ENCODE measurements at regions not wholly inside any gene's neighbourhood (a gene's known extent, or its start where the extent isn't known, plus 50 kb on each side); places are given as distances from the start of the nearest gene placed in this dataset.

DNA sequence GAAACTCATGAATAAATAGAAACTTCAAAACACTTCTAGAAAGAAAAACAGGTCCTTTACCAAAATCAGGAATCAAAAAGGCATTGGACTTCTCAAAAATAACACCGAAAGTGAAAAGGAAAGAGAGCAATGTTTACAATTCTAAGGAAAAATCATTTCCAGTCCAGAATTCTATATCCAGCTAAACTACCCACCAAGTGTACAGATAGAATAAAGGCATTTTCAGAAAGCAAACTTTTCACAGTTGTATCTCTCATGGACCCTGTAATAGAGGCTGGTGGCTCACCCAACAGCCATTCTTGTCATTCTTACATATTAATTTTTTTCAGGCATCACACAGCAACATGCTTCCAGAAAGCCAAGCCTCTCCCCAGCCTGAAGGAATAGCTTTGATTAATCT, 63.7 kb downstream of the FOXD1 start:
- Mint-ChIP-seq H3K4me1 (ENCODE audit: unreplicated experiment) (no peaks in the 10 kb centered on the region), H3K4me3 (no peak overlapping the region), H3K27ac (no peak overlapping the region), H3K9me3 (peaks cover 11% of the 10 kb centered on the region), H3K36me3 (no peaks in the 10 kb centered on the region), H3K27me3 (peaks cover 8% of the 10 kb centered on the region)
- TF ChIP-seq, protein P1, sequence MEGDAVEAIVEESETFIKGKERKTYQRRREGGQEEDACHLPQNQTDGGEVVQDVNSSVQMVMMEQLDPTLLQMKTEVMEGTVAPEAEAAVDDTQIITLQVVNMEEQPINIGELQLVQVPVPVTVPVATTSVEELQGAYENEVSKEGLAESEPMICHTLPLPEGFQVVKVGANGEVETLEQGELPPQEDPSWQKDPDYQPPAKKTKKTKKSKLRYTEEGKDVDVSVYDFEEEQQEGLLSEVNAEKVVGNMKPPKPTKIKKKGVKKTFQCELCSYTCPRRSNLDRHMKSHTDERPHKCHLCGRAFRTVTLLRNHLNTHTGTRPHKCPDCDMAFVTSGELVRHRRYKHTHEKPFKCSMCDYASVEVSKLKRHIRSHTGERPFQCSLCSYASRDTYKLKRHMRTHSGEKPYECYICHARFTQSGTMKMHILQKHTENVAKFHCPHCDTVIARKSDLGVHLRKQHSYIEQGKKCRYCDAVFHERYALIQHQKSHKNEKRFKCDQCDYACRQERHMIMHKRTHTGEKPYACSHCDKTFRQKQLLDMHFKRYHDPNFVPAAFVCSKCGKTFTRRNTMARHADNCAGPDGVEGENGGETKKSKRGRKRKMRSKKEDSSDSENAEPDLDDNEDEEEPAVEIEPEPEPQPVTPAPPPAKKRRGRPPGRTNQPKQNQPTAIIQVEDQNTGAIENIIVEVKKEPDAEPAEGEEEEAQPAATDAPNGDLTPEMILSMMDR (conservative IDR thresholded peaks at IDR 0.05) = no peak
- DNase-seq (ENCODE audit: extremely low spot score, unreplicated experiment) = no peak

DNA sequence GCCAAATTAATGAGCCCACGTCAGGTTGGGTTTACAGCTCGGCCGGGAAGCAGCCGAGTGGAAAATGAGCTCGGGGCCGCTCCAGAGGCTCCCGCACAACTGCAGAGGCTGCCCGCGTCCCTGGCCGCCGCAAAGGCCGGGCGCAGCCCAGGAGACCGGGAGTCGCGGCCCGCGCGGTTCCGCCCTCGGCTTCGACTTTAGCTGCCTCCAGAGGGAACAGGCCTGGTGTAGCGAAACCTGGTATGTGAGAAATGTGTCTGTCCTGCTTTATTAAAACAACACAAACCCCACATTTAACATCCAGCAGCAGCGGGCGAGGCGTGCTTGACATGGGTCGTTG, 66.2 kb downstream of the FOXD1 start:
- DNase-seq (ENCODE audit: extremely low spot score, unreplicated experiment) = no peak
- Mint-ChIP-seq H3K36me3 (no peaks in the 10 kb centered on the region), H3K27me3 (peaks cover 18% of the 10 kb centered on the region), H3K4me1 (ENCODE audit: unreplicated experiment) (peaks cover 12% of the 10 kb centered on the region), H3K27ac (no peak overlapping the region), H3K9me3 (peaks cover 11% of the 10 kb centered on the region), H3K4me3 (no peak overlapping the region)
- TF ChIP-seq, protein P1 (conservative IDR thresholded peaks at IDR 0.05) = no peak

DNA sequence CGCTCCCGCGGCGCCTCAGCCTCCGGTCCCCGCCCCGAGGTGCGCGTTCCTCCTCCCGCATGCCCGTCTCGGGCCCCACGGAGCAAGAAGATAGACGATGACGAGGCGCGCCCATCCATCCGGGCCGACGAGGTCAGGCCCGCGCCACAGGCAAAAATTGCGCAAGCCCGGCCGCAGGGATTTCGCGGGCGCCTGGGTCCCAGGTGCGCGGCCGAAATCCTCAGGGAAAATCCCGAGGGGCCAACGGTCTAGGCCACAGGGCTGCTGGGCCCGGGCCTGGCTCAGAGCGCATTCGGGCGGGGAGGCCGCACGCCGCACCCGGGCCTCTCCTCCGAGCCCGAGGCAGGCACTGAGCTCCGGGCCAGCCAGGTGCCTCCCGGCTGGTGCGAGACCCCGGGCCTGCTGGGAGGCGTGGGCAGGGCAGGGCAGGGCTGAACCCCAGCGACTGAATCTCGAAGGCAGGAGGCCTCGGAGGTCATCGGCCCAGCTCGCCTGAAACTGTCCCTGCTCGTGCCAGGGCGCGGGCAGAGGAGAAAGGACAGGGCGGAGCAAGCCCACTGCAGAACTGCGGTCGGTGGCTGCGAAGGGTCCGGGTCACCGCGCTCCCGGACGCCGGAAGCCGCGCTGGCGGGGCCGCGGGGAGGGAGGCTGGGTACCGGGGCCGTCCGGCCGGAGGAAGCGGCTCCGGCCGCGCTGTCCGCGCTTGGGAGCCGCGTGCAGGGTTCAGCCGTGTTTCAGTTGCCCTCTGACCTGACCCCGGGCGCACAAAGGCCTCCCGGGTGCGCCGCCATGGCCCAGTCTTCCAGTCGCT, 66.8 kb downstream of the FOXD1 start:
- Mint-ChIP-seq H3K4me1 (ENCODE audit: unreplicated experiment) (peaks cover 17% of the 10 kb centered on the region), H3K27ac (no peak overlapping the region), H3K27me3 (peaks cover 22% of the 10 kb centered on the region), H3K9me3 (peaks cover 11% of the 10 kb centered on the region), H3K36me3 (no peaks in the 10 kb centered on the region), H3K4me3 (no peak overlapping the region)
- DNase-seq (ENCODE audit: extremely low spot score, unreplicated experiment) = no peak
- TF ChIP-seq, protein P1 (conservative IDR thresholded peaks at IDR 0.05) = no peak

DNA sequence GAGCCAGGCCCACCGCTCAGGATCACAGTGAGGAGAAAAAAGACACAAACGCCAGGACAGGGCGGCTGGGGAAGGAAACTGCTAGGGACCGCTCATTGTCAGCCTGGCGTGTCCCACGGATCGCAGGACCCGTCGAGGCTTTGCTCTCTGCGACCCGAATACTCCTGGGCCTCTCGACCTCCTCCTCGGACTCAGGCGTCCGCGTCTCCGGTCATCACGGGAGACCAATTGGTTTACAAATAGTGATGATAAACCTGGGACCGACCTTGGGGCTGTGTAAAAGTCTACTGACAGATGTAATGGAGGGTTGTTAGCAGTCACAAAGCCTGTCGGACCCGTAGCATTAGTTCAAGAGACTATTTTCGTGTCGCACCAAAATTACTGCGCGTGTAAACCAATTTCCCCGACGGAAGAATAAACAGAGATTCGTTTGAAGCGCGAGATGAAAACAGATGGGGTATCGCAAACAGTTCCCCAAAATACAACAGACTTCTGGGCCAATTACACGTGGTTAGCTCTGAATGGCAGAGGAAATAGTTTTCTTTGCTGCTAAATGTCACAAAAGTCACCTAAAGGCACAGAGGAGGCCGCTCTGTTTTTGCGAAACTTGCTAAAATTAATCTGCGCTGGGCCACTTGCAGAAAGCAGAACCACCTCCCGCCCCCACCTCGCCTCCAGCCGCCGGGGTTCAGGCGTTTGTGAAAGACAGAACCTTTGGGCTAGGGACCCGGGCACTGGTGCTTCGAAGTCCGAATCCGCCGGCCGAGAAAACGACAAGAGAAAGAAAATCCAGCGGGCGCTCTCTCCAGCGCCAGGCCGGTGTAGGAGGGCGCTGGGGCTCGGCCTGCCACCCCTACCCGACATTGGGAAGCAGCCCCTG, 67.6 kb downstream of the FOXD1 start:
- Mint-ChIP-seq H3K27ac (no peak overlapping the region), H3K9me3 (peaks cover 6% of the 10 kb centered on the region), H3K4me1 (ENCODE audit: unreplicated experiment) (peaks cover 21% of the 10 kb centered on the region), H3K27me3 (peaks cover 27% of the 10 kb centered on the region), H3K36me3 (no peaks in the 10 kb centered on the region), H3K4me3 (no peak overlapping the region)
- DNase-seq (ENCODE audit: extremely low spot score, unreplicated experiment) = no peak
- TF ChIP-seq, protein P1 (conservative IDR thresholded peaks at IDR 0.05) = no peak

DNA sequence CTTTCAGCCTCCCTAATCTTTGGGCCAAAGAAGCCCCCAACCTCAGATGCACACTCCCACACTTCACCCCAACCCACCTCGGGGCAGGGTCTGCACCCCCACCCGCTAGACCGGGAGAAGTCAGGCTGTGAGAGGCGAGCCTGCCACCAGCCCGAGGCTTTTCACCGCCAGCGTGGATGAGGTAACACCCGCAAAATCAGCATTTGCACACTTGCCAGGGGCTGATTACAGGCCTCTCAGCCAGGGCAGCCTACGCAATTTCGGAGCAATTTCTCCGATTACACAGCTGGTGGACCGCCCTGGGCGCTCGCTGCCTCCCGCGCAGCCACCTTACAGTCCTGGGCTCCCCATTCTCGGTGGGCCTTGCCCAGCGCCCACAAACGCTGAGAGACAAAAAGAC, 68.5 kb downstream of the FOXD1 start:
- Mint-ChIP-seq H3K9me3 (peaks cover under 1% of the 10 kb centered on the region), H3K4me3 (no peak overlapping the region), H3K27ac (no peak overlapping the region), H3K27me3 (peaks cover 33% of the 10 kb centered on the region), H3K36me3 (no peaks in the 10 kb centered on the region), H3K4me1 (ENCODE audit: unreplicated experiment) (peaks cover 21% of the 10 kb centered on the region)
- no peak for DNase-seq (ENCODE audit: extremely low spot score, unreplicated experiment)
- TF ChIP-seq, protein P1 (conservative IDR thresholded peaks at IDR 0.05) = no peak
